IMR-90 (cell line): ENCODE measurements at regions not wholly inside any gene's neighbourhood (a gene's known extent, or its start where the extent isn't known, plus 50 kb on each side); places are given as distances from the start of the nearest gene placed in this dataset.

Source experiments
- BHLHE40 ChIP-seq: fragments of 150-350 bp; IDR thresholded peaks from 2 replicates; pipeline ENCODE4 v1.6.1; 2016; ENCODE audit warnings: mild to moderate bottlenecking, low read depth, low read length
- CHD1 ChIP-seq: IDR thresholded peaks from 2 replicates; pipeline ENCODE4 v1.6.1; 2012; ENCODE audit warnings: low read depth, low read length, improper control_type of control experiment
- FOS ChIP-seq: fragments of 150-350 bp; IDR thresholded peaks from 2 replicates; pipeline ENCODE4 v1.6.1; 2016; ENCODE audit warnings: low read depth, low read length
- POLR2A ChIP-seq: IDR thresholded peaks from 2 replicates; pipeline ENCODE4 v1.6.1; 2012; ENCODE audit warnings: mild to moderate bottlenecking, low read depth, low read length
- RCOR1 ChIP-seq: IDR thresholded peaks from 2 replicates; pipeline ENCODE4 v1.6.1; 2012; ENCODE audit warnings: mild to moderate bottlenecking, low read length, improper control_type of control experiment; ENCODE audit not compliant: insufficient replicate concordance
- TF ChIP-seq, protein P1 (sequence below): conservative IDR thresholded peaks from 2 replicates; pipeline ENCODE4 v1.5.1; 2012; ENCODE audit warnings: mild to moderate bottlenecking, low read depth, low read length, improper control_type of control experiment

- TF ChIP-seq POLR2A (no peak), RCOR1 (no peak), CHD1 (no peak), FOS (no peak), BHLHE40 (no peak)
- TF ChIP-seq, protein P1, sequence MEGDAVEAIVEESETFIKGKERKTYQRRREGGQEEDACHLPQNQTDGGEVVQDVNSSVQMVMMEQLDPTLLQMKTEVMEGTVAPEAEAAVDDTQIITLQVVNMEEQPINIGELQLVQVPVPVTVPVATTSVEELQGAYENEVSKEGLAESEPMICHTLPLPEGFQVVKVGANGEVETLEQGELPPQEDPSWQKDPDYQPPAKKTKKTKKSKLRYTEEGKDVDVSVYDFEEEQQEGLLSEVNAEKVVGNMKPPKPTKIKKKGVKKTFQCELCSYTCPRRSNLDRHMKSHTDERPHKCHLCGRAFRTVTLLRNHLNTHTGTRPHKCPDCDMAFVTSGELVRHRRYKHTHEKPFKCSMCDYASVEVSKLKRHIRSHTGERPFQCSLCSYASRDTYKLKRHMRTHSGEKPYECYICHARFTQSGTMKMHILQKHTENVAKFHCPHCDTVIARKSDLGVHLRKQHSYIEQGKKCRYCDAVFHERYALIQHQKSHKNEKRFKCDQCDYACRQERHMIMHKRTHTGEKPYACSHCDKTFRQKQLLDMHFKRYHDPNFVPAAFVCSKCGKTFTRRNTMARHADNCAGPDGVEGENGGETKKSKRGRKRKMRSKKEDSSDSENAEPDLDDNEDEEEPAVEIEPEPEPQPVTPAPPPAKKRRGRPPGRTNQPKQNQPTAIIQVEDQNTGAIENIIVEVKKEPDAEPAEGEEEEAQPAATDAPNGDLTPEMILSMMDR = no peak
Measured at GRCh38 chr4:29704059-29704458, 1016.1 kb upstream of the PCDH7 start.
